Activated CD4-positive, alpha-beta memory T cell treated with anti-CD3 and anti-CD28 coated beads, Interleukin-2, amount 10 ng/mL, durations not matched to agents 7 days and 5 days (primary cell): ENCODE measurements at regions not wholly inside any gene's neighbourhood (a gene's known extent, or its start where the extent isn't known, plus 50 kb on each side); places are given as distances from the start of the nearest gene placed in this dataset.

Source experiments
- CTCF ChIA-PET: fragments of 350-600 bp; sonication (Branson Sonifier 250); formaldehyde crosslinking; loops from one replicate; lab custom pipeline; 2021; ENCODE audit warnings: antibody characterized with exemption, inconsistent platforms; lab: Charles Lee
- POLR2A ChIA-PET: fragments of 350-600 bp; sonication (Branson Sonifier 250); formaldehyde crosslinking; loops from one replicate; lab custom pipeline; 2021; ENCODE audit warnings: antibody characterized with exemption; lab: Charles Lee
- DNase-seq: peaks from one replicate; pipeline ENCODE4 v3.0.0-alpha.2; 2020
- H3K27ac Mint-ChIP-seq: one replicate; pipeline ENCODE4 v1.8.0; 2021; ENCODE audit warnings: mild to moderate bottlenecking, mixed read lengths
- H3K27me3 Mint-ChIP-seq: one replicate; pipeline ENCODE4 v1.8.0; 2021; ENCODE audit warnings: mixed read lengths
- H3K36me3 Mint-ChIP-seq: one replicate; pipeline ENCODE4 v1.8.0; 2021; ENCODE audit warnings: low read depth, mixed read lengths
- H3K4me1 Mint-ChIP-seq: one replicate; pipeline ENCODE4 v1.8.0; 2021; ENCODE audit warnings: mixed read lengths
- H3K4me3 Mint-ChIP-seq: one replicate; pipeline ENCODE4 v1.8.0; 2021; ENCODE audit warnings: mild to moderate bottlenecking, mixed read lengths
- H3K9me3 Mint-ChIP-seq: one replicate; pipeline ENCODE4 v1.8.0; 2021; ENCODE audit warnings: mixed read lengths

GRCh38 chr5:2642684-2643345, 108.7 kb downstream of the IRX2 start:
- no peak for DNase-seq
- Mint-ChIP-seq H3K4me1 (no peaks in the 10 kb centered on the region), H3K27ac (no peak overlapping the region), H3K9me3 (no peaks in the 10 kb centered on the region), H3K4me3 (no peak overlapping the region), H3K27me3 (no peaks in the 10 kb centered on the region), H3K36me3 (no peaks in the 10 kb centered on the region)
- ChIA-PET POLR2A (no interaction called here), CTCF (no interaction called here)

- no peak overlapping the region for H3K27ac Mint-ChIP-seq
- CTCF ChIA-PET, result no interaction called here
- DNase-seq, result no peak
- POLR2A ChIA-PET, result no interaction called here
- H3K4me1 Mint-ChIP-seq, result no peaks in the 10 kb centered on the region
- H3K36me3 Mint-ChIP-seq, result no peaks in the 10 kb centered on the region
- H3K4me3 Mint-ChIP-seq, result no peak overlapping the region
- H3K9me3 Mint-ChIP-seq, result no peaks in the 10 kb centered on the region
- no peaks in the 10 kb centered on the region for H3K27me3 Mint-ChIP-seq
Measured at GRCh38 chr5:2640717-2641116, 110.8 kb downstream of the IRX2 start.

DNA sequence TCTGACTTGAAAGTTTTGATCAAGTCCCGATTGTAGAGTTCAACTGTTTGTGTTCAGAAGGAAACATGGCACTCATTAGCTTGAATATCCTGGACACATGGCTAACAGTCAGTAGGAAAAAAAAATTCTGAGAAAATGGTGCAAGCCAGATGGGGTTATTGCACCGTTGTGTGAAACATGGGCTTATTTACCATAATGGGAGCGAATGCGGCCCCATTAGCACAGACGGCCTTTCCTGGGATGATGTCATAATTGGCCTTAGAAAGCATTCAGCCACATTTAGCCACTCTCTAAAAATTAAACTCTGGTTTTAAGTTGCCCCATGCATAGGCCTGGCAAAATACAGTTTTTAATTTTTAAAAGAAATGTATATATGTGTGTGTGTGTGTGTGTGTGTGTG, 112.1 kb downstream of the IRX2 start:
- Mint-ChIP-seq H3K36me3 (no peaks in the 10 kb centered on the region), H3K27me3 (no peaks in the 10 kb centered on the region), H3K27ac (no peak overlapping the region), H3K4me3 (no peak overlapping the region), H3K4me1 (no peaks in the 10 kb centered on the region), H3K9me3 (peaks cover 3% of the 10 kb centered on the region)
- no peak for DNase-seq
- CTCF ChIA-PET, result no interaction called here
- POLR2A ChIA-PET, result no interaction called here

GRCh38 chr5:2634399-2635176, 116.9 kb downstream of the IRX2 start:
- ChIA-PET POLR2A (no interaction called here), CTCF (no interaction called here)
- Mint-ChIP-seq H3K27me3 (no peaks in the 10 kb centered on the region), H3K36me3 (no peaks in the 10 kb centered on the region), H3K27ac (no peak overlapping the region), H3K9me3 (peaks cover 10% of the 10 kb centered on the region), H3K4me3 (no peak overlapping the region), H3K4me1 (no peaks in the 10 kb centered on the region)
- DNase-seq, result no peak

GRCh38 chr5:2633992-2634391, 117.5 kb downstream of the IRX2 start:
- DNase-seq, result no peak
- CTCF ChIA-PET, result no interaction called here
- Mint-ChIP-seq H3K4me3 (no peak overlapping the region), H3K36me3 (no peaks in the 10 kb centered on the region), H3K4me1 (no peaks in the 10 kb centered on the region), H3K27me3 (no peaks in the 10 kb centered on the region), H3K27ac (no peak overlapping the region), H3K9me3 (peaks cover 10% of the 10 kb centered on the region)
- POLR2A ChIA-PET, result no interaction called here

- H3K9me3 Mint-ChIP-seq, result peaks cover 16% of the 10 kb centered on the region
- H3K27me3 Mint-ChIP-seq, result no peaks in the 10 kb centered on the region
- no peak for DNase-seq
- no peak overlapping the region for H3K27ac Mint-ChIP-seq
- no peaks in the 10 kb centered on the region for H3K36me3 Mint-ChIP-seq
- ChIA-PET CTCF (no interaction called here), POLR2A (no interaction called here)
- H3K4me1 Mint-ChIP-seq, result no peaks in the 10 kb centered on the region
- no peak overlapping the region for H3K4me3 Mint-ChIP-seq
Measured at GRCh38 chr5:2631758-2632157, 119.7 kb downstream of the IRX2 start.

DNA sequence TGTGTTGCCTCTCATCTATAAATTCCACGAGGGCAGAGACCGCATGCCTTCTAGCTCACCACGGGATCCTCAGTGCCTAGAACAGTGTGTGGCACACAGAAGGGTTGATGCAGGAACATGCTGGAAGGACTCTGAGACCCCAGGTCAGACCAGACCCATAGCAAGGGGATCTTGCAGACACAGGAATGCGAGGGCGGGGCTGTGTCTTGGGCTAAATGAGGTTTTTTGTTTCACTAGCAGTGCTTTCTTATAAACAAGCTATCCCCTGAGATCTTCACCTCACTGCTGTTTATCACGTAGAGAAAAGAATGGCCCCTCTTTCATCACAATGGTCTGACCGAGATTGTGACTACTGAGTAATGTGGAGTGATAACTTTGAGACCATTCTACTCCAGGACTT, 122.4 kb downstream of the IRX2 start:
- peaks cover 14% of the 10 kb centered on the region for H3K9me3 Mint-ChIP-seq
- no peaks in the 10 kb centered on the region for H3K4me1 Mint-ChIP-seq
- H3K36me3 Mint-ChIP-seq, result no peaks in the 10 kb centered on the region
- H3K4me3 Mint-ChIP-seq, result no peak overlapping the region
- ChIA-PET CTCF (no interaction called here), POLR2A (no interaction called here)
- no peaks in the 10 kb centered on the region for H3K27me3 Mint-ChIP-seq
- no peak for DNase-seq
- no peak overlapping the region for H3K27ac Mint-ChIP-seq

- DNase-seq, result no peak
- H3K36me3 Mint-ChIP-seq, result no peaks in the 10 kb centered on the region
- no peak overlapping the region for H3K4me3 Mint-ChIP-seq
- ChIA-PET CTCF (no interaction called here), POLR2A (no interaction called here)
- H3K27me3 Mint-ChIP-seq, result no peaks in the 10 kb centered on the region
- H3K27ac Mint-ChIP-seq, result no peak overlapping the region
- peaks cover 11% of the 10 kb centered on the region for H3K9me3 Mint-ChIP-seq
- no peaks in the 10 kb centered on the region for H3K4me1 Mint-ChIP-seq
Measured at GRCh38 chr5:2627867-2628266, 123.6 kb downstream of the IRX2 start.

- no peak overlapping the region for H3K4me3 Mint-ChIP-seq
- no peaks in the 10 kb centered on the region for H3K36me3 Mint-ChIP-seq
Measured at GRCh38 chr5:2626572-2626971, 124.9 kb downstream of the IRX2 start.

GRCh38 chr5:2622866-2623265, 128.6 kb downstream of the IRX2 start:
- Mint-ChIP-seq H3K36me3 (no peaks in the 10 kb centered on the region), H3K4me1 (no peaks in the 10 kb centered on the region), H3K9me3 (peaks cover 4% of the 10 kb centered on the region), H3K27me3 (no peaks in the 10 kb centered on the region), H3K4me3 (no peak overlapping the region), H3K27ac (no peak overlapping the region)
- no peak for DNase-seq
- ChIA-PET CTCF (no interaction called here), POLR2A (no interaction called here)

More at GRCh38 chr5:2626572-2626971, 124.9 kb downstream of the IRX2 start:
- Mint-ChIP-seq H3K9me3 (peaks cover 9% of the 10 kb centered on the region), H3K27me3 (no peaks in the 10 kb centered on the region), H3K4me1 (no peaks in the 10 kb centered on the region), H3K27ac (no peak overlapping the region)
- POLR2A ChIA-PET, result no interaction called here
- CTCF ChIA-PET, result no interaction called here
- no peak for DNase-seq

GRCh38 chr5:2621631-2622030, 129.8 kb downstream of the IRX2 start:
- H3K27ac Mint-ChIP-seq, result no peak overlapping the region
- H3K4me1 Mint-ChIP-seq, result no peaks in the 10 kb centered on the region
- H3K36me3 Mint-ChIP-seq, result no peaks in the 10 kb centered on the region
- H3K9me3 Mint-ChIP-seq, result no peaks in the 10 kb centered on the region
- H3K27me3 Mint-ChIP-seq, result no peaks in the 10 kb centered on the region
- no peak overlapping the region for H3K4me3 Mint-ChIP-seq
- DNase-seq, result no peak
- POLR2A ChIA-PET, result no interaction called here
- CTCF ChIA-PET, result no interaction called here

DNA sequence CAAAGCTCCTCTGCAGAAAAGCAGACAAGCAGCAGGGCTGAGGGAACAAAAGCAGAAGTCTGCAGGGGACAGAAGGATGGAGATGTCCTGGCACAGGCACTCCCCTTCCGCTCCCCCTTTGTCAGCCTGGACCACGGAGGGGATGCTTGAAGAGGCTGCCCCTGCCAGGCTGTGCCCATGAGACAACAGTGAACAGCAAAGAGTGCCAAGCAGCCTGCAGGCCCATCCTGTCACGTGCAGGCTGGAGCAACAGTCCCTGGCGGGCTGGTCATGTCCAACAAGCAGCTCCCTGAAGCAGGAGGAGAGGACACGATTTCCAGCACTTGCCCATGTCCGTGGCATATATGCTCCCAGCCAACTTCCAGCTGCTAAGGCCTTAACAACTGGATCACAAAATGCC, 132.3 kb downstream of the IRX2 start:
- Mint-ChIP-seq H3K4me1 (no peaks in the 10 kb centered on the region), H3K4me3 (no peak overlapping the region), H3K9me3 (peaks cover 4% of the 10 kb centered on the region), H3K27ac (no peak overlapping the region), H3K36me3 (no peaks in the 10 kb centered on the region), H3K27me3 (no peaks in the 10 kb centered on the region)
- DNase-seq, result no peak
- ChIA-PET CTCF (interaction anchor here (0.7 kb wide), 1 partner anchor 786 kb away, joined by 3 read pairs; no protein-coding TSS in a partner anchor), POLR2A (no interaction called here)

DNA sequence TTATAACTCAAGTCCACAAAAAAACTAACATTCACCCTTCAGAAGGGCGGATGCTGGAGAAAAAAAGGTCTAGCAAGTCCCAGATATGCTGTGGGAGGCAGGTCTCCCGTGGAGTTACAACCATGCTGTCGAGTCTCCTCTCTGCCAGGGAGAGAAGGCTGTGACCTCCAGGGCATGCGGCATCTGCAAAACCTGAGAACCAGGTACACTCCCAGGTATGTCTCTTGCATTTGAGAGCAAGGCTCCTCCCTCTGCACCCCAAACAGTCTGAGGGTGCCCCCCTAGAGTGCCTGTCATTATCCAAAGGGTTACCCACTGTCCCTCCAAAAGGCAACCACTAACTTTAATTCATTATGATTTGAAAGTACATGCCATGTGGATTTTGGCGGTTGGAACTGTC, 134.0 kb downstream of the IRX2 start:
- Mint-ChIP-seq H3K36me3 (no peaks in the 10 kb centered on the region), H3K27ac (no peak overlapping the region), H3K27me3 (no peaks in the 10 kb centered on the region), H3K4me3 (no peak overlapping the region), H3K4me1 (no peaks in the 10 kb centered on the region), H3K9me3 (peaks cover 5% of the 10 kb centered on the region)
- CTCF ChIA-PET, result no interaction called here
- POLR2A ChIA-PET, result no interaction called here
- no peak for DNase-seq

DNA sequence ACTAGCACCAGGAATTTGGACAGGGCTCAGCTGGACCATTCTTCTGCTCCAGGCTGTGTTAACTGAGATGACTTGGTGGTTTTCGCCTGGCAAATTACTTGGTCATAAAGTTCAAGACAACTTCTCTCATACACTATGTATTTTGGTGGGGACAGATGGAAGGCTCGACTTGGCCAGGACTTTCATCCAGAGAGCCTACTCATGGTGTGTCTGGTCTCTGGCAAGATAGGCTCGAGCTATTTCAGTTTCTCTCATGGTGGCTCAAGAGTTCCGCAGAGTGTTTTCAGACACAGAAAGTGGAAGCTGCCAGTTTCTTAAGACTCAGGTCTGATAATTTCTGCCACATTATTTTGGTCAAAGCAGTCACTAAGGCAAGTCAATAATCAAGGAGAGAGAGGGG, 135.6 kb downstream of the IRX2 start:
- DNase-seq, result no peak
- Mint-ChIP-seq H3K27me3 (no peaks in the 10 kb centered on the region), H3K4me1 (no peaks in the 10 kb centered on the region), H3K9me3 (peaks cover 5% of the 10 kb centered on the region), H3K36me3 (no peaks in the 10 kb centered on the region), H3K27ac (no peak overlapping the region), H3K4me3 (no peak overlapping the region)
- ChIA-PET CTCF (no interaction called here), POLR2A (no interaction called here)
